Stimulated activated CD4-positive, alpha-beta T cell treated with anti-CD3 and anti-CD28 coated beads, Interleukin-2, amount 100 ng/mL, for 24 hours (primary cell): ENCODE measurements at regions not wholly inside any gene's neighbourhood (a gene's known extent, or its start where the extent isn't known, plus 50 kb on each side); places are given as distances from the start of the nearest gene placed in this dataset.
"Not testable (repeated sequence)": the region's sequence is repeated elsewhere in the genome, so short reads cannot be mapped to it uniquely, and the experiment has no call there.

Source experiments
- DNase-seq, 2 donors: peaks; one replicate each; pipeline ENCODE4 v3.0.0-alpha.2; 2020

DNA sequence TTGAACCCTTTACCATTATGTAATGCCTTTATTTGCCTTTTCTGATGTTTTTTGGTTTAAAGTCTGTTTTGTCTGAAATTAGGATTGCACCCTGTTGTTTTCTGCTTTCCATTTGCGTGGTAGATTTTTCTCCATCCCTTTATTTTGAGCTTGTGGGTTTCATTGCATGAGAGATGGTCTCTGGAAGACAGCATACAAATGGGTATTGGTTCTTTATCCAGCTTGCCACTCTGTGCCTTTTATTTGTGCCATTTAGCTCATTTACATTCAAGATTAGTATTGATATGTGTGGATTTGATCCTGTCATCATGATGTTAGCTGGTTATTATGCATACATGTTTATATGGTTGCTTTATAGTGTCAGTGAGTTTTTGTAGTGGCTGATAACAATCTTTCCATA is 318.7 kb upstream of the PPP2R3A start:
- DNase-seq, result no peak

DNA sequence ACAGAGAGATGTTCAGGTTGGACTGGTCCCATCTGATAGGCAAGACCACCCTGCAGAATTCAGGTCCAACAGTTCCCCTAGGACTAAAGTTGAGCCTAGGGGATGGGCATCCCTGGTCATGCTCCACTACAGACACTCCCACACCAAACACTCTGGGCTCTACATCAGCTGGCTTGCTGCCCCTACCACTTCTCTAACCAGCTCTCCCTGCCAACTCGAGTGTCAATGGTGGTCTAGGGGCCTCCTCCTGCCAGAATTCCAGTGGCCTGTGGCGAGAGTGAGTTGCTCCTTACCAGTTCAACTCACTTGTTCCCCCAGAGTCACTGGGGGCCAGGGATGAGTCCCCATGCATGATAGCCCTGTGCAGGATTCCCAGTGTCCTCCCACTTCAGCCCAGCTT is 316.2 kb upstream of the PPP2R3A start:
- no peak for DNase-seq

DNA sequence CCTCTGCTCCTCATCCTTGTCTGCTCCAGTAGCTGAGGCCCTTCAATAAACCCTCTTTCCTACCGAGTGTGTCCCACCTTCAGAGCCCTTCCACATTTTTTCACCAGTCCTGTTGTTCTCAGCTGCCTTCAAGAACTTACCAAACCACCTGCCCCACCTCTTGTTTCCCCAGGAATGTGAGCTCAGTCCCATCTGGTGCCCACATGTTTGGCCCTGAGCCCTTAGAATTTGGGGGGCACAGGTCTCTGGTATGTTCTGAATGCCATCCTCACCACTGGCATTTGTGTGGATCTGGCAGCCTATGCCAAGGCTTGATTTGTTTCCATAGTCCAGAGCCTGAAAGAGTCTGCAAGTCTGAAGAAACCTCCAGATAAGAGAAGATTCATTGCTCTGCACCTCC is 315.2 kb upstream of the PPP2R3A start:
- no peak for DNase-seq

DNA sequence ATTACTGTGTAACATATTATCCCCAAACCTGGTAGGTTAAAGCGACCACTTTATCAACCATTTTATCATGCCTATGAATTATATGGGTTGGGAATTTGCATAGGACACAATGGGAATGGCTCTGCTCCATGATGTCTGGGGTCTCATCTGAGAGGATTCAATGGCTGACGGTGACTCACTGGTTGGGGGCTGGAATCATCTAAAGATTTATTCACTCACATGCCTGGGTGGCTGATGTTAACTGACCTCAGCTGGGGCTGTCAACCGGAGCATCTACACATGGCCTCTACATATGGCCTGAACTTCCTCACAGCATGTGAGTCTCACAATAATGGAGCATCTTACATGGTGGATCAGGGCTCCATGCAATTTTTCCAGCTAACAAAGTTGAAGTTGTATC is 313.1 kb upstream of the PPP2R3A start:
- no peak for DNase-seq

DNA sequence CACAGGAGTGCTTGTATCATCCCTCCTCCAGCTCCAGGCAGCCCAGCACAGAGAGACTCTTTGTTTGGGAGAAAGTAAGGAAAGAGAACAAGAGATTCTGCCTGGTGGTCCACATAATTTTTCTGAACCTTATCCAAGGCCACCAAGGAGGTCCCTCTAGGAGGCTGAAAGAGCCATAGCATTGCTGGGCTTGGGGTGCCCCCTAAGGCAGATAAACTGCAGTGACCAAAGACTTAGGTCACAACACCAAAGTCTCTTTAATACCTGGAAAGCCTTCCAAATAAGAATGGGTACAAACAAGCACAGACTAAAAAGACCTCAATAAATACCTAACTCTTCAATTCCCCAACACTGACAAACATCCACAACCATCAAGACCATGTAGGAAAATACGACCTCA is 310.2 kb upstream of the PPP2R3A start:
- DNase-seq, result no peak

DNA sequence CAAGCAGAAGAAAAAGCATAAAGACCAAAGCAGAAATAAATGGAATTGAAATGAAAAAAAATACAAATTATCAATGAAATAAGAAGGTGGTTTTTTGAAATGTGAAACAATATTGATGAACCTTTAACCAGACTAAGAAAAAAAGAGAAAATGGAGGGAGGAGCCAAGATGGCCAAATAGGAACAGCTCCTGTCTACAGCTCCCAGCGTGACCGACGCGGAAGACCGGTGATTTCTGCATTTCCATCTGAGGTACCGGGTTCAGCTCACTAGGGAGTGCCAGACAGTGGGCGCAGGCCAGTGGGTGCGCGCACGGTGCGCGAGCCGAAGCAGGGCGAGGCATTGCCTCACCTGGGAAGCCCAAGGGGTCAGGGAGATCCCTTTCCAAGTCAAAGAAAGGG is 307.1 kb upstream of the PPP2R3A start:
- DNase-seq, result not testable (repeated sequence)

DNA sequence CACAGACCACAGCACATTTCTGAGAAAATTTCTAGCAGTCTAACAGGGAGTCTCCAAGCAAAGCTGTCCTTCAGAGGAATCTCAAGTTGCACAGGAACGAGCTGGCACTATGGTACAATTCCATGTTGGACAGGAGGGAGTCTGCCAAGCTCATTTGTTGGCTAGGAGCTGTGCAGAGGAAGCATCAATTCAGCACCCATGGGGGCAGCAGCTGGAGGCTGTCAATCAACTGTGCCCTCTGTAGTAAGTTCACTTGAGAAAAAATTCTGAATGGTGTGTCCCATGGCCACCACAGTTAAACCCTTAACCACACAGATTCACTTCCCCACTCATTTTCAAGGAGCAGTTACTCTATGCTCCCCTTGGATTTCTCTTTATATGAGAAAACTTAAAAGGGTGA is 298.5 kb upstream of the PPP2R3A start:
- no peak for DNase-seq

DNA sequence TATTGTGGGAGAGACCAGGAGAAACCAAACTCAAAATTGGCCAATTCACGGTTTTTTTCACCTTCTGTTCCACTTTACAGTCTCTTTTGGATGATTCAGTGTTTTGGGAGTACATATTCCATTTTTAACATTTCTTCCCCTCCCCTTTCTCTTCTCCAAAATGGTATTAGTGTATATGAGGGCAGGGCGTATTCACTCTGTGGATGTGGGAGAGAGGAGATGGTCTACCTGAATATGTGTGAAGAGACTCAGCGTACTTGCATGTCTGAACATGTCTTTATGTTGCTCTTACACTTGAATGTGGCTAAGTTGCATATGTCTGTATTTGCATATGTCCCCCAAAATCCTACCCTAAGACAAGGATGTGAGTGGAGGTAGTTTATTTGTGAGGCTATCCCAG is 291.0 kb upstream of the PPP2R3A start:
- no peak for DNase-seq

DNA sequence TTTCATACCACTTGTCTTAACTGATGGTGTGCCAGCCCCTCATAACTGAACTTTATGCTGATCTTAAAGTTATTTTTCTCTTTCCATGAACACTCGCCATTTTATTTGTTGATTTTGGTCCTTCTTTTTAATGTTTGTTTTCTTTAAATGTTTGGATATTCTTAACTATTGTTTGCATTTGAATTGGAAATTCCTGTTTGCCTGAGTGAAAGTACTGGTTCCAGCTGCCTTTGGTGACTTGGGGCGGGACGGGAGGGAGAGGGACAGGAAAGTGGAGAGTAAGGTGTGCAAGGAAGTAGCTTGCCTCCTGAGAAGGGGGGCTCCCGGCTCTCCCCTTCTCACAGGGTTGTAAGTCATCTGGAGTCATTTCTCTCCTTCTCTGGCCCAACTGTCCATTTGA is 287.1 kb upstream of the PPP2R3A start:
- no peak for DNase-seq

DNA sequence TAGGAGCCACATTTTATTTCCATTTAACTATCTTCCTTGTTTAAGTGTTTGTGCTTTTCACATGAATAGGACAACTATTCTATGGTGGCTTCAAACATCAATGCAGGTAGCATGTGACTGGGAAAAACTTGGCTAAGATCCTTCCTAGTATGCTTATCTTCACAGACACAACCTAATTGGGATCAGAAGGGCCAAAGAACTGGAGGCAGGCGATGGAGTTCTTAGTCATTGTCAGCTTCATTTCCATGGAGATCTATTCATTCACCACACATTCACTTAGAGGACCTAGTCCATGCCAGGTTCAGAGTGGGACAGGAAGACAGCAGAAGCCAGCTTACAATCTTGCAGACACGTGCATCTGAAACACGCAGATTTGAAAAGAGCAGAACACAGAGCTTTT is 277.5 kb upstream of the PPP2R3A start:
- no peak for DNase-seq

DNA sequence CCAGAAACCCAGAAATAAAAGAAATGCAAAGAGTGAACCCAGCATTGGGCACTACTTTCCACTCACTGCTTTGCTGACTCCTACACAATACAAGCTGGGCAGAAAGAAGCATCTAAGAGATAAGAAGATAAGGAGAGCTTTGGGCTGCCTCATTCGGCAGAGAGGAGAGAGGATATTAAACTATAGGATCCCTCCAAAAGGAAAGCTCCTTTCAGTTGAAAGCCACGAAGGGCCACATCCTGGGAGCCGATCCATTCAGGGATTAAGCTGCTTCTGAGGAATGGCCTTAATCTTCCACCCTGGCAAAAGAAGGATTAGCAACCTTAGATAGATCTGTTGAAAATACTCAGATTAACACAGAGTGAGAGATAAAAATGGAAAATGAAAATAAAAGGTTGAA is 274.9 kb upstream of the PPP2R3A start:
- no peak for DNase-seq

DNA sequence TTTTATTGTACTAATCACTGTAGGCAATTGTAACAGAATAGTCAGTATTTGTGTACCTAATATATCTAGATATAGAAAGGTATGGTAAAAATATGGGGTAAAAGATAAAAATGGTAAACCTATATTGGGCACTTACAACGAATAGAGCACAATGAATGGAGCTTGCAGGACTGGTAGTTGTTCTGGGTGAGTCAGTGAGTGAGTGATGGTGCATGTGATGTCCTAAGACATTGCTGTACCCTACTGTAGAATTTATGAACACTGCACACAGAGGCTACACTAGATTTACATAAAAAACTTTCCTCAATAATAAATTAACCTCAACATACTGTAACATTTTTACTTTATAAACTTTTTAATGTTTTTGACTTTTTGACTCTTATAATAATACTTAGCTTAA is 274.3 kb upstream of the PPP2R3A start:
- DNase-seq, result no peak

DNA sequence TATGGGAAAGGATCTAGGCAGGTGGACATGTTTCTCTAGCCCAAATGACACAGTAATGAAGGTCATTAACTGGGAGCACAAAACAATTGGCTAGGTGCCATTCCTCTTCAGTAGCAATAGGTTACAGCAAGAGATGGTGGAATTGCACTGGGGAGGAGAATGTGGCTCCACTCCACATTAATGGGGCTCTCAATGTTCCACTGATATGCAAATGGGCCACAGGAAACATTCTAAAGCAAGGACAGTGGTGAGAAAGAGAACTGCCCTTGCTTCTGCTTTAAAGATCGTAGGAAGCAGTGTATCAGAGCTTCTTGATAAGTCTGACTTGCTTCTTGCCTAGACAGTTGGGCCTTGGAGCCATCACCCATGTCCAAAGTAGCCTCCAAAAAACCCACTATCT is 271.4 kb upstream of the PPP2R3A start:
- DNase-seq, result no peak

DNA sequence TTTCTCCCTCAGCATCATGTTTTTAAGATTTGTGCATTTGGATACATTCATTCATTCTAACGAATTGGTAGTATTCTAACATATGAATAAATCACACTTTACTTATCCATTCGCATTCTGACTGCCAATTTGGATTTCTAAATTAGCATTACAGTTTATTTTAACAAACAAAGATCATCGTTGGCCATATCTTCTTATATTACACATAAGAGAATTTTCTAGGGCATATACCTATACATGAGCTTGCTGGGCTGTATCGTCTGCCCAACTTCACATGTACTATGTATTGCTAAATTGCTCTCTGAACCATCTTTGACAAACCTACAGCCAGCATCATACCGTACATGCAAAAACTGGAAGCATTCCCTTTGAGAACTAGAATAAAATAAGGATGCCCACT is 265.8 kb upstream of the PPP2R3A start:
- DNase-seq, result no peak

DNA sequence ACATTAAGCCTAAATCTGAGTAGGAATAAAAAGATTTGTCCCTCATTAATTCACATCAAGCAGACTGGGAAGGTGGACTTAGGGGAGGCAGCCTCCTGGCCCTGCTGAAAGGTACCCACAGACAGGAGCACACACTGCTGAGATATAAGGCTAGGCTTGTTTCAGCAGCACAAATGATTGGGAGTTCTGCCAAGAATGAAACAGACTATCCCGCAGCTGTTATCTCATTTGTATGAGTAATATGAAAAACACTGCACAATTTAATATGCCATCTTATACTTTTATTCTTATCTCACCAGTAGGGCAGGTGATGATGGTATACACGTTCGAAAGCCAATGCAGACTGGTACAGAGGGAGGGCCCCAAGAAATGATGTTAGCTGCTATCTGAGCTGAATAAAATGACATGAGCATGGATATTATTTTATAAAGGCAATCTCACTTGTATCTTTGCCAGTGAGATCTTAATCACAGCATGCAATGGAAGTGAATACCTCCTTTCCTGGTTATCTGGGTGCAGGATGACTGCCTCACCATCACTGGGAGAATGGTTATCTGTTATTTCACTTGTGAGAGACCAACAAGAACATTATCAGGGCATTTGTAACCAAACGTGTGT is 258.7 kb upstream of the PPP2R3A start:
- no peak for DNase-seq

DNA sequence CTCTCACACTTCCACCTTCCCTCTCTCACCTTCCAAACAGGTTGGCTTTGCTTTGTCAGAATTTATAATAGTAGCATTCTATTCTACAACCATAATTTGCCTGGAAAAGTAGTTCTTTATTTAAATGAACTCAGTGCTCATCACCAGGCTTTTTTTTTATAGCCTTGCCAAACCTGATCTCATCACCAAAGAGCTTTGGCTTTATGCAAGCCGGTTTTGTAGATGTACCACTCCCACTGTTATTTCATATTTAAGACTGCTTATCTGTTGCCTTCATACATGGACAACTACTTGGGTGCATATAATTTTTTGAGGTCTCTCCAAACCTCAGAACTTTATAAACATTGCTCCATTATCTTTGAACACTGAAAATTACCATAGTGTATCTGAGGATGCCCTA is 246.1 kb upstream of the PPP2R3A start:
- no peak for DNase-seq

DNA sequence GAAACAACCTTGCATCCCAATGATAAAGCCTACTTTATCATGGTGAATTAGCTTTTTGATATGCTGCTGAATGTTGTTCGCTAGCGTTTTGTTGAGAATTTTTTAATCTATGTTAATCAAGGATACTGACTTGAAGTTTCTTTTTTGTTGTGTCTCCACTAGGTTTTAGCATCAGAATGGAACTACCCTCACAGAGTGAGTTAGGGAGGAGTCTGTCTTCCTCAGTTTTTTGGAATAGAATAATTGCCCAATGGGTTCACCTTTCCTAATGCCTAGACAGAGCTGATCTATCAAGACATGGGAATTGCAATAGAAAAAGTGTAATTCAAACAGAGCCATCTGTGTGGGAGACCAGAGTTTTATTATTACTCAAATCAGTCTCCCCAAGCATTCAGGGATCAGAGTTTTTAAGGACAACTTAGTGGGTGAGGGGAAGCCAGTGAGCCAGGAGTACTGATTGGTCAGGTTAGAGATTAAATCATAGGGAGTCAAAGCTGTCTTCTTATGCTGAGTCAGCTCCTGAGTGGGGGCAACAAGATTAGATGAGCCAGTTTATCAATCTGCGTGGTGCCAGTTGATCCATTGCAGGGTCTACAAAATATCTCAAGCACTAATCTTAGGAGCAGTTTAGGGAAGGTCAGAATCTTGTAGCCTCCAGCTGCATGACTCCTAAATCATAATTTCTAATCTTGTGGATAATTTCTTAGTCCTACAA is 237.4 kb upstream of the PPP2R3A start:
- no peak for DNase-seq

DNA sequence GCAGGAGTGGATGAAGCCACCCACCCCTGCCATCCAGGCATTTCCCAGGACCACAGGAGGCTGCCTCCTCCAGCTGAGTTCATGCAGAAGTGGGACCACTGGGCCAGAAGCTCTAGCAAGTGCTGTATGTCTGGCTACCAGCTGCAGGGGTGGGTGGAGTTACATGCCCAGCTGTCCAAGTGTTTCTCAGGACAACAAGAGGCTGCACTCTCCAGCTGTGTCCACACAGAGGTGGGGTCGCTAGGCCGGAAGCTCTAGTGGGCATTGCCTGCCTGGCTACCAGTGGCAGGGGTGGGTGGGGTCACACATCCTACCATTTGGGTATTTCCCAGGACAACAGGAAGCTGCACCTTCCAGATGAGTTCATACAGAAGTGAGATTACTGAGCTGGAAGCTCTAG is 234.0 kb upstream of the PPP2R3A start:
- no peak for DNase-seq

DNA sequence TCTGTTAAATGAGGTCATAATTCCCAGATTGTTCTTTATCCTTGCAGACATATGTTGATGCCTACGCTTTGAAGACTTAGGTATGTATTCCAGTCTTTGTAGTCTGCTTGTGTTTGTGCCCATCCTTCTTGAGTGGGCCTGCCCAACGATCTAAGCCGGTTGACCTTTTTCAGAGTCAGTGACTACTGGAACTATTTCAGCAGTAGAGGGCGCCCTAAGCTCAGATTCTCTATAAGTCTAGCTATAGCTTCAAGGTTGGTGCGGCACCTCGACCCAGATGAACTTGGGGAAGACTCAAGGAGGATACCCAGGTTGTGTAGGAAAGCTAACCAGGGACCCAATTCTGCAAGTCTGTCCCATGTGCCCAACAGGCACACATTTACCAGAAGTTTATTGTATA is 228.8 kb upstream of the PPP2R3A start:
- DNase-seq, result no peak

DNA sequence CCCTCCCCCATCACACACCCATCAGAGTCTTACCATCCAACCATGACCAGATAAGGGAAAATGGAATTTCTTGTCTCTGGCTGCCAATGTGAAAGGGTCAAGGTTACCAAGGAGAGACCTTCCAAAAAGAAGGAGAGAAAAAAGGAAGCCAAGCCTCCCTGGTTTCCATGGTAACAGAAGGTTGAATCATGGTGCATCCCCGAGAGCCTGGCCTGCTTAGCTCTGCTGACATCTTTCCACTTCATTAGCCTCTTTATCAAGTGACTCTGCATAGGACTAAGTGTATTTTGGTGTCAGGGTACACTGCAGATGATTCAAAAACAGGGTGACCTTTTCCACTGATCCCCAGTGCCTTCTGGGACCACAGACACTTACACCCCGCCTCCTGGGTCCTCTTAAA is 225.7 kb upstream of the PPP2R3A start:
- no peak for DNase-seq

DNA sequence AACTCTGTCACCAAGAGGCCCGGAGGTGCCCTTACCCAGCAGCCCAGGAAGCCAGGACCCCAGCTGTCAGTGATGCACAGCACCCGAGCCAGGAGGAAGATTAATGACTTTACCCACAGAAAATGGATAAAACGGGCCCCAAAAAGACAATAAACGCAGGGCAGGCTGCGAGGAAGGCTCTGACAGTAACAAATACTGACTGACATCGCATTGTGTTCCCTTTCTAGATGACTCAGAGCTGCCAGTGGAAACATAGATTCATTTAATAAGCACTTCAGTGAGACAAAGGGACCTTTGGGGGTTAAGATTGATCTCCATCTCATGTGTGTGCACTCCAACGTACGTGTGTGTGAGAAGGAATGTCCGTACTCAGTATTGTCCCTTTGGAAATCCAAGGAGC is 225.3 kb upstream of the PPP2R3A start:
- no peak for DNase-seq

DNA sequence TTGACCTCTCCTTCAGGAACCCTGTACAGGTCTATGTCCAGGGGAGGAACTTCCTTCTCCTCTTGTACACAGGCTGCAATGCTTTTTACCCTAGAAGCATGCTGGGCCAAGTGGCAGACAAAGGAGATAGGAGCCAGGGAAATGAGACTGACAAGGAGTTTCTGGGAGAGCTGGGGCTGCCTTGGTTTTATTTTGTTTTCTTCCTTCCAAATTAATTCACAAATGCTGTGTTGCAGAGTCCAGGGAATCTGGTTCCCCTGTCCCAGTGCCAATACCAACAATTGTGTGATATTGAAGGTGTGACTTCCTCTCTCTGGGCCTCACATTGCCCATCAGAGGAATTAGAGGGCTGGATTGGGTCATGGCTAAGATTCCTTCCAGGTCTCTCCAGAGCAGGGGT is 224.8 kb upstream of the PPP2R3A start:
- DNase-seq, result no peak

DNA sequence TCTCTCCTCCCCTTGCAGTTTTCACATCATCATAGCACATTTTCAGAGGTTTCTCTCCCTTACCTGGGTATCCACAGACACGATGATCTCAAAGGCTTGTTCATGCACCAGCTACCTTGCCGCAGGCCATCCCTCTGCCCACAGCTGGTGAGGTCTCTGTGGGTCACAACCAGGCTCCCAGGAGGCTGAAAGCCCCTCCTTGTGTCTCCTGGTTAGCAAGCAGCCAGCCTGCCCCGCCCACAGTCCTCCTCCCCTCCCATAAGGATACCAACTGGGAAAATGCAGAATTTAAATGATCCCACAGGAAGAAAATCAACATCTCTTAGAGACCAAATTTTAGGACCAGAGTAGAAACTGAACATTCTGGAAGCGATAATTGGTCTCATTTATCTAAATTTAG is 213.5 kb upstream of the PPP2R3A start:
- DNase-seq, result no peak

DNA sequence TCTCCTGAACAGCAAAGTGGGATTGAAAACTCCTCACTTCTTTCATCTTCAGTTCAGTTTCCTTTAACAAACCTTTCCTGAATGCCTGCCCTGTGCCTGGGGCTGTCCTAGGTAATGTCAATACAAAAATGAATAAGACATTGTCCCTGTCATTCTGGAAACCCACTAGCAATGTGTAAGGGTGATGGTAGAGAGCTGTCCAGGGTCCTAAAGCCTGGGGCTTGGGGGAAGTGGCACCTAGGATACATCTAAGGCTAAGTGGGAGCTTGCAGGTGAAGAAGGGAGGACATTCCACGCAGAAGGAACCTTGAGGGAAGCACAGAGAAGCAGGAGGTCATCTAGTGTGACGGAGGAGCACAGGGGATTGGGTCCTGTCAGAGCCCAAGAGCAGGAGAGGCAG is 212.7 kb upstream of the PPP2R3A start:
- no peak for DNase-seq

DNA sequence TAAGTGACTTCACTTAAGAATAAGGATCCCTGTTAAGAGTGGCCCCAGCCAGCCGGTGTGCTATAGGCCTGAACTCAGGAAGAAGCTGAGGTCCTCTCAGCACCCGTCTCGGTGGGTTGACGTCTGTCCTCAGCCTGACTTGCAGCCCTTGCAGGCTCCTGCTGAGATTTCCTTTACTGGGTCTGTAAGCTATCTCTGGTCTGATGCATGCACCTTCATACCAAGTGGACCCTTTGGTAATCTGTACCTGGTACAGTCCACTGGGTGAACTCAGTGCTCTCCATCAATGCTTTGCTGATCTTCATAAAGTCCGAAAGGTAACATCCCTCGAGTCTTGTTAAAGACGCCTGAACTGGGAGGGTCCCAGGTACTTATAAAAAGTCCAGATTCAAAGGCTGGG is 212.0 kb upstream of the PPP2R3A start:
- DNase-seq, result no peak
